HFF-Myc (cell line): ENCODE measurements at regions not wholly inside any gene's neighbourhood (a gene's known extent, or its start where the extent isn't known, plus 50 kb on each side); places are given as distances from the start of the nearest gene placed in this dataset.

ENCODE experiments used
- DNase-seq: peaks from one replicate; pipeline ENCODE4 v3.0.0-alpha.2; 2011; ENCODE audit warnings: low read depth; ENCODE audit errors: extremely low read depth
- H3K4me3 ChIP-seq: replicated peaks from 2 replicates; pipeline ENCODE4 v1.5.1; 2011; ENCODE audit warnings: low read depth, mild to moderate bottlenecking, control low read depth, low read length
- TF ChIP-seq, protein P1 (sequence below): IDR thresholded peaks from 2 replicates; pipeline ENCODE4 v1.5.1; 2012; ENCODE audit warnings: mild to moderate bottlenecking, low read depth, low read length, control low read depth; ENCODE audit errors: missing control alignments

DNA sequence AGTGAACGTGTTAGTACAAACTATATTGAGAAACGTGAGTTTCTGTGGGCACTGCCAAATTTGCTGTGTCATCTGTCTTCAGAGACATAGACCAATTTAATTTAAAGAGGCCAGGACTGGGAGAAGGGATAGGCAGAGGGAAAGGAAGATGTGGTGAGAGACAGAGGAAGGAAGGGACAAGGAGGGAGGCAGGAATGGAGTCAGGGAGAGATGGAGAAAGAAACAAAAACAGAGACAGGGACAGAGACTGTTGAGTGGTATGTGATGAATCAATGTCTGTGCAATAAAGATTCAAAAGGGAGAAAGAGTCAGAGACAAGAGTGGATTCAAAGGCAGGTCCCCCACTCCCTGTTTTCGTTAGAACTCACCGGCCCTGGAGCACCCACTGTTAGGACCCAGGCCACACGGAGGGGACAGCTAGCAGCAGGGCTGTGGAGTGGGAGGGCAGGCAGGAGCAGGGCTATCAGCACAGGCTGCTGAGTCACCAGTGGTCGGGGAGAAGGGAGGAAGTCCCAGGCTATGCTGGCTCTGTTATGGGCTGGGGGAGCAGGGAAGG, 51.6 kb upstream of the CHD6 start:
- TF ChIP-seq, protein P1, sequence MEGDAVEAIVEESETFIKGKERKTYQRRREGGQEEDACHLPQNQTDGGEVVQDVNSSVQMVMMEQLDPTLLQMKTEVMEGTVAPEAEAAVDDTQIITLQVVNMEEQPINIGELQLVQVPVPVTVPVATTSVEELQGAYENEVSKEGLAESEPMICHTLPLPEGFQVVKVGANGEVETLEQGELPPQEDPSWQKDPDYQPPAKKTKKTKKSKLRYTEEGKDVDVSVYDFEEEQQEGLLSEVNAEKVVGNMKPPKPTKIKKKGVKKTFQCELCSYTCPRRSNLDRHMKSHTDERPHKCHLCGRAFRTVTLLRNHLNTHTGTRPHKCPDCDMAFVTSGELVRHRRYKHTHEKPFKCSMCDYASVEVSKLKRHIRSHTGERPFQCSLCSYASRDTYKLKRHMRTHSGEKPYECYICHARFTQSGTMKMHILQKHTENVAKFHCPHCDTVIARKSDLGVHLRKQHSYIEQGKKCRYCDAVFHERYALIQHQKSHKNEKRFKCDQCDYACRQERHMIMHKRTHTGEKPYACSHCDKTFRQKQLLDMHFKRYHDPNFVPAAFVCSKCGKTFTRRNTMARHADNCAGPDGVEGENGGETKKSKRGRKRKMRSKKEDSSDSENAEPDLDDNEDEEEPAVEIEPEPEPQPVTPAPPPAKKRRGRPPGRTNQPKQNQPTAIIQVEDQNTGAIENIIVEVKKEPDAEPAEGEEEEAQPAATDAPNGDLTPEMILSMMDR, result no peak
- H3K4me3 ChIP-seq, result no peak overlapping the region
- DNase-seq, result no peak

DNA sequence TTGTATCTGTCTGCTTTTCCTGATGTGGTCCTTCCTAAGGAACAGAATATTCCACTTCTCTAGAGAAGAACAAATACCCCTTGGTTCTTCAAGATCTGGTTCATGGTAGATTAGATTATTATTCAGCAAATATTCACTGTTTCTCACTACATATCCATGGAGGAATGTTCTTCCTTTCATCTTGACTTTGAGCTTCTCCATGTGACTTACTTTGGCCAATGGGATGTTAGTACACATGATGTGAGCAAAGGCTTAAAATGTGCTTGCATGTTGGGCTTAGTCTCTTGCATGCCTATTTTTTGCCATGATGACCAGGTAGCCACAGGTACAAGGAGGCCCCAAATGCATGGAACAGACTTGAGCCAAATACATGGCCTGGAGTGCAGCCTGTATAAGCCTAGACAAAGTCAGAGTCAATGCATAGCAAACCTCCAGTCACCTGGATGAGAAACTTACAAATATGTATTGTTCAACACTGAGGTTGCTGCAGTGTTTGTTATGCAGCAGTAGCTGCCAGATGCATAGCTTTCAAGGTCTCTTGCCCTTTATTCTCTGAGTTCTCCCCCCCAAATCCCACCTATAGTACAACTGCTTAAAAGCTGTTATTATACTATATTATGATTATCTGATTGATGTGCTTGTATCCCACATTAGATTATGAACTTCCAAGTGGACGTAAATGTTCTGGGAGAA, 50.0 kb upstream of the CHD6 start:
- H3K4me3 ChIP-seq, result no peak overlapping the region
- no peak for DNase-seq
- TF ChIP-seq, protein P1, result no peak
